Fibroblast of the conjunctiva (primary cell): ENCODE measurements at regions not wholly inside any gene's neighbourhood (a gene's known extent, or its start where the extent isn't known, plus 50 kb on each side); places are given as distances from the start of the nearest gene placed in this dataset.
"Not testable (repeated sequence)": the region's sequence is repeated elsewhere in the genome, so short reads cannot be mapped to it uniquely, and the experiment has no call there.

ENCODE experiments used
- DNase-seq: peaks from one replicate; pipeline ENCODE4 v3.0.0-alpha.2; 2010; ENCODE audit warnings: low read depth

GRCh38 chr5:17828681-17829080, 194.4 kb downstream of the TAF11L14 start:
- DNase-seq, result no peak

GRCh38 chr5:17829456-17829855, 195.2 kb downstream of the TAF11L14 start:
- no peak for DNase-seq

- DNase-seq, result no peak
Measured at GRCh38 chr5:17831279-17831678, 197.0 kb downstream of the TAF11L14 start.

GRCh38 chr5:17832949-17833745, 198.9 kb downstream of the TAF11L14 start:
- no peak for DNase-seq

- DNase-seq, result no peak
Measured at GRCh38 chr5:17837757-17838156, 203.5 kb downstream of the TAF11L14 start.

GRCh38 chr5:17838469-17838868, 204.2 kb downstream of the TAF11L14 start:
- no peak for DNase-seq

GRCh38 chr5:17839848-17840247, 205.6 kb downstream of the TAF11L14 start:
- no peak for DNase-seq

- no peak for DNase-seq
Measured at GRCh38 chr5:17846496-17846895, 212.2 kb downstream of the TAF11L14 start.

GRCh38 chr5:17847286-17847685, 213.0 kb downstream of the TAF11L14 start:
- DNase-seq, result no peak

- DNase-seq, result no peak
Measured at GRCh38 chr5:17852111-17852510, 217.9 kb downstream of the TAF11L14 start.

- no peak for DNase-seq
Measured at GRCh38 chr5:17852740-17853139, 218.5 kb downstream of the TAF11L14 start.

- DNase-seq, result no peak
Measured at GRCh38 chr5:17854901-17855300, 220.6 kb downstream of the TAF11L14 start.

GRCh38 chr5:17860660-17861315, 226.5 kb downstream of the TAF11L14 start:
- no peak for DNase-seq

GRCh38 chr5:17864903-17865302, 230.6 kb downstream of the TAF11L14 start:
- not testable (repeated sequence) for DNase-seq

GRCh38 chr5:17865966-17866365, 231.7 kb downstream of the TAF11L14 start:
- DNase-seq, result not testable (repeated sequence)

GRCh38 chr5:17872204-17872603, 237.9 kb downstream of the TAF11L14 start:
- DNase-seq, result no peak

GRCh38 chr5:17878541-17878940, 244.3 kb downstream of the TAF11L14 start:
- no peak for DNase-seq

GRCh38 chr5:17879276-17879675, 245.0 kb downstream of the TAF11L14 start:
- DNase-seq, result no peak

GRCh38 chr5:17880869-17881268, 246.6 kb downstream of the TAF11L14 start:
- no peak for DNase-seq

- no peak for DNase-seq
Measured at GRCh38 chr5:17882760-17883488, 248.7 kb downstream of the TAF11L14 start.

GRCh38 chr5:17888155-17888554, 253.9 kb downstream of the TAF11L14 start:
- no peak for DNase-seq

- no peak for DNase-seq
Measured at GRCh38 chr5:17890501-17890900, 256.2 kb downstream of the TAF11L14 start.

GRCh38 chr5:17891881-17892280, 257.6 kb downstream of the TAF11L14 start:
- no peak for DNase-seq
